HCT116 (cell line): ENCODE measurements at regions not wholly inside any gene's neighbourhood (a gene's known extent, or its start where the extent isn't known, plus 50 kb on each side); places are given as distances from the start of the nearest gene placed in this dataset.

Experiments
- EZH2phosphoT487 ChIP-seq: fragments of 200-600 bp; IDR thresholded peaks from 2 replicates; pipeline ENCODE4 v1.6.1; 2018; ENCODE audit warnings: antibody characterized with exemption, borderline replicate concordance
- ZNF274 ChIP-seq: fragments of 200-500 bp; sonication (Bioruptor generic); IDR thresholded peaks from 2 replicates; pipeline ENCODE4 v1.6.1; 2014; ENCODE audit warnings: mild to moderate bottlenecking, low read depth, low read length, inconsistent platforms
- TF ChIP-seq, protein P1 (sequence below), 3 experiments: fragments of 200-600 bp in 1 of 3; sonication (generic) in 1 of 3; IDR thresholded peaks in 2 of 3; conservative IDR thresholded peaks in 1 of 3; 2 replicates each; pipeline ENCODE4 v1.5.1; 2012 to 2017; ENCODE audit warnings: low read depth in 2 of 3, low read length in 2 of 3, antibody characterized with exemption in 1 of 3, borderline replicate concordance in 1 of 3, control low read depth in 1 of 3, mild to moderate bottlenecking in 1 of 3, mixed read lengths in 1 of 3, mixed run types in 1 of 3, moderate library complexity in 1 of 3; ENCODE audit not compliant: insufficient read depth in 1 of 3

- TF ChIP-seq, protein P1, sequence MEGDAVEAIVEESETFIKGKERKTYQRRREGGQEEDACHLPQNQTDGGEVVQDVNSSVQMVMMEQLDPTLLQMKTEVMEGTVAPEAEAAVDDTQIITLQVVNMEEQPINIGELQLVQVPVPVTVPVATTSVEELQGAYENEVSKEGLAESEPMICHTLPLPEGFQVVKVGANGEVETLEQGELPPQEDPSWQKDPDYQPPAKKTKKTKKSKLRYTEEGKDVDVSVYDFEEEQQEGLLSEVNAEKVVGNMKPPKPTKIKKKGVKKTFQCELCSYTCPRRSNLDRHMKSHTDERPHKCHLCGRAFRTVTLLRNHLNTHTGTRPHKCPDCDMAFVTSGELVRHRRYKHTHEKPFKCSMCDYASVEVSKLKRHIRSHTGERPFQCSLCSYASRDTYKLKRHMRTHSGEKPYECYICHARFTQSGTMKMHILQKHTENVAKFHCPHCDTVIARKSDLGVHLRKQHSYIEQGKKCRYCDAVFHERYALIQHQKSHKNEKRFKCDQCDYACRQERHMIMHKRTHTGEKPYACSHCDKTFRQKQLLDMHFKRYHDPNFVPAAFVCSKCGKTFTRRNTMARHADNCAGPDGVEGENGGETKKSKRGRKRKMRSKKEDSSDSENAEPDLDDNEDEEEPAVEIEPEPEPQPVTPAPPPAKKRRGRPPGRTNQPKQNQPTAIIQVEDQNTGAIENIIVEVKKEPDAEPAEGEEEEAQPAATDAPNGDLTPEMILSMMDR (IDR thresholded peaks at IDR 0.05 in 2 of 3, conservative IDR thresholded peaks at IDR 0.05 in 1 of 3; ENCODE audit: borderline replicate concordance in 1 of 3, insufficient read depth in 1 of 3, low read depth in 2 of 3, low read length in 2 of 3), result no peak
- TF ChIP-seq EZH2phosphoT487 (no peak), ZNF274 (no peak)
Measured at GRCh38 chr10:30781670-30782121, 152.1 kb upstream of the LYZL2 start.
